Mesodermal cell (in vitro differentiated cells): ENCODE measurements at regions not wholly inside any gene's neighbourhood (a gene's known extent, or its start where the extent isn't known, plus 50 kb on each side); places are given as distances from the start of the nearest gene placed in this dataset.

Experiments
- H3K27ac ChIP-seq: 2 replicates; pipeline ENCODE4 v1.7.0; 2013; ENCODE audit warnings: mild to moderate bottlenecking, low read depth, low read length, moderate library complexity; ENCODE audit not compliant: severe bottlenecking
- H3K36me3 ChIP-seq: 2 replicates; pipeline ENCODE4 v1.7.1; 2013; ENCODE audit warnings: mild to moderate bottlenecking, low read length, moderate library complexity; ENCODE audit not compliant: control insufficient read depth, insufficient read depth
- H3K4me1 ChIP-seq: one replicate; pipeline ENCODE4 v1.7.1; 2013; ENCODE audit warnings: mild to moderate bottlenecking, low read length; ENCODE audit not compliant: insufficient read depth, control insufficient read depth, poor library complexity, severe bottlenecking
- H3K4me3 ChIP-seq: 2 replicates; pipeline ENCODE4 v1.7.0; 2013; ENCODE audit warnings: low read length, control low read depth, mild to moderate bottlenecking; ENCODE audit not compliant: insufficient read depth, poor library complexity, severe bottlenecking; ENCODE audit errors: extremely low read depth
- H3K9me3 ChIP-seq: 2 replicates; pipeline ENCODE4 v1.7.1; 2013; ENCODE audit warnings: mild to moderate bottlenecking, low read length, moderate library complexity; ENCODE audit not compliant: control insufficient read depth
- WGBS, 2 experiments: methylation state at CpG; one replicate each; pipeline ENCODE4 v1.1.5; 2013; ENCODE audit warnings: missing lambda C conversion rate in 2 of 2; ENCODE audit not compliant: insufficient coverage in 2 of 2; 5-methylcytosine and 5-hydroxymethylcytosine counted together

DNA sequence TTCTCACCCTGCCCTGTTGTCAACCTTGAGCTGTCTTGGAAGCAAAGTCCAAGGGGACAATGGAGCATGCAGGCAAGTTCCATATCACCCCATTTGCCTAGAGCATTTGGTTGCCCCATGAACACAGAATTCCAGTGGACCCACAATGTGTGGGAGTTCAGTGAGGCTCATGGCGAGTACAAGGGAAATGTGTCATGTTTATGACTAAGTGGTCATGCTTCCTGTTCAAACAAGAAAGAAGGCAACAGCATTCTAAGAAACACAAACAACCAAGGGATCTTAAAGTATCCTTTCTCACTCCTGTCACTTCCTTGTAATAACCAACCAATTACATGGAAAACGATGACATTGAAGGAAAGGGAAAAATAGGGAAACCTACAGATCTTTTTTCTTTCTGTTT is 513.0 kb downstream of the INHBA start:
- no CpG with 5 or more reads among the region's 2 CpGs for WGBS, 2 experiments
- Histone ChIP-seq H3K4me1 (peaks cover 17% of the 10 kb centered on the region), H3K27ac (peak overlapping the region; percentile 71), H3K9me3 (no peaks in the 10 kb centered on the region), H3K4me3 (no peak overlapping the region), H3K36me3 (no peaks in the 10 kb centered on the region)

DNA sequence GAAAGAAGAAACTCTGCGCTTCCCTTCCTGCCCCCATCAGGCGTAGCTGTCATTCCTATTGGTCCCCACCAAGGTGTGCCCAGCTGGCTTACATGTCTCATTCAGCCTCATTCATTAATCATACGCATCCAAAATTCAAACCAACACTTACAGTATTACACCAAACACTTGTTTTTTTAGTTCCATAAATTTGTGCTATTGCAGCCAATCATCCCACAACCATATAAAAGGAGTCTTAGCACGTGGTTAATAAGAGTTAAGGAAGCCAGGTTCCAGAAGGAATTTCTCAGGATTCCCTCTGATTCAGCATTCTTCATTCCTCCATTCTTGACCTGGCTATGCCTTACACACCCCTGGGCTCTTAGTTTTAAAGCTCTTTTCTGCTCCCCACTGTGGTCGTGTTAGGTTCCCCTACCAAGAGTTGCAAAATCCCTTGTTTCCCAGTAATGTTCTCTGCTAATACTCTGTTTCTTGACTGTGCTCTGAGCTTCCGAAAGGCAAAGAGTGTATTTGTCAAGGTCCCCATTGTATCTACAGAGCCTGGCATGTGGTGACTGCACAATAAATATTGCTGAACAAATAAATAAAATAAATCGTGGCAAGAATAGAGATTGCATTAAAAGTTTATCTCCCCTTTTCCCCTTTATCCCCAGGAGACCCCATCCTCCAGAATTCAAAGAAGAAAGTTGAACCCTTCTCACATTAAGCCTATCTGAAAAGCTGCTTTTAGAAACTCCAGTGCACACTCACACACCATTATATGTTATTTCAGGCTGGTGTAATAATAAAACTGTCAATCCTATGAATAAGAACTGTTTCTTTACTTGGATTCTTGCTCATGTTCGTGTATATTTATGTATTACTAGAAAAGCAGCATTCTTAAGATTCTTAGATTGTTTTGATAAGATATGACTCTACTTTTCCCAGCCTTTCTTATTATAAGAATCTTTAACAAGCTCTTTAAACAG is 514.4 kb downstream of the INHBA start:
- peak overlapping the region; percentile 41 for H3K27ac ChIP-seq
- 84 to 92% methylated on average over 5 of the region's 8 CpGs for WGBS, 2 experiments
- no peaks in the 10 kb centered on the region for H3K36me3 ChIP-seq
- H3K9me3 ChIP-seq, result no peaks in the 10 kb centered on the region
- H3K4me1 ChIP-seq, result peaks cover 17% of the 10 kb centered on the region
- H3K4me3 ChIP-seq, result no peak overlapping the region

DNA sequence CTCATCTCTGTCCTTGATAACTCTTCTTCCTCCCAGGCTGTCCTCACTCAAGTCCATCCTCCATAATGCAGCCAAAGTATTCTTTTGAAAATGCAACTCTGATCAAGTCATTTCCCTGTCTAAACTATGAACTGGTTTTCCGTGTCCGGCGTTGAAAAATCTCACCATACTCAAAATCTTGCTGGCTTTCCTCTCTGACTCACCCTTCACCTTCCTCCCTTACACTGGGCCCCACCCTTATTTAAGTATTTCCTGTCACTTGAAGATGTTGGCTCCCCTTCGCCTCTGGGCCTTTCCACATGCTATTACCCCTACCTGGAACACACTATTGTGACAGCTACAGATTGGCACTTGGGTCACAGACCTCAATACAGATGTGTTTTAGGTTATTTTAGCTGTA is 515.6 kb downstream of the INHBA start:
- WGBS, 2 experiments, result 98 to 100% methylated on average over 3 of the region's 4 CpGs
- H3K36me3 ChIP-seq, result no peaks in the 10 kb centered on the region
- H3K4me3 ChIP-seq, result no peak overlapping the region
- no peaks in the 10 kb centered on the region for H3K9me3 ChIP-seq
- H3K4me1 ChIP-seq, result peaks cover 17% of the 10 kb centered on the region
- H3K27ac ChIP-seq, result no peak overlapping the region

DNA sequence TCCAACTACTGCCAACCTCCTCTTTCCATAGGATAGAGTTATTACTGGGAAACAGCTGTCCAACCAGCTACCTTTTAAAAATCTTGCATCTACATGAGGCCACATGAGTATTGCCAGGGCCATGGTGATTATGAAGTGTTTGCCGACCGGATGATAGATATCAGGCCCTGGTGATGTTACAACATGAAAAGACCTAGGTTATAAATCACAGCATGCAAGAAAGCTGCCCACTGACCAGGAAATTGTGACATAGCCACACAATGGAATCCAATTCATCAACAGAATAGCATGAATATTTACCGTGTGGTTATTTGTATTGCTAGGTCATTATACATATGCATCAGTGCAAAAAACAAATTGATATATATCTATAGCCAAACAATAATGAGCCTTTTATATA is 517.0 kb downstream of the INHBA start:
- Histone ChIP-seq H3K4me3 (no peak overlapping the region), H3K27ac (no peak overlapping the region), H3K4me1 (peaks cover 17% of the 10 kb centered on the region), H3K36me3 (no peaks in the 10 kb centered on the region), H3K9me3 (no peaks in the 10 kb centered on the region)
- 100% methylated on average over 2 of the region's 3 CpGs for WGBS, 2 experiments

DNA sequence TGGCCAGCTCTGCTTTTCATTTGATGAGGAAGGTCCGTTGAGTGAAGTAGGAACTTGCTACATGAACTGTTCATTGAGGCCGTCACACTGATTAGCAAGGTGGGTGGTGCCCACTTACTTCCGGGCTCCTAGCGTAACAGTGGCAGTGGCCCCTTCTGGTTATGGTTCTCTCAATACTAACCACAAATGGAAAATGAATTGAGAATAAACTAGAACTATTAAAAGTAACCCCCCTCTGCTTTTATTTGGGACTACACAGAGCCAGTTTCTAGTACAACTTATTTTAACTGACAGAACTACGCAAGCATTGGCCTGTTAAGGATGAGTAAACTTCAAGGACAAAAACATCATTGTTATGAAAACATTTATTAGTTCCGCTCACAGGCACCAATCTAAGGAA is 519.1 kb downstream of the INHBA start:
- H3K27ac ChIP-seq, result no peak overlapping the region
- 92 to 97% methylated on average over 3 to 4 of the region's 6 CpGs for WGBS, 2 experiments
- H3K4me1 ChIP-seq, result peaks cover 5% of the 10 kb centered on the region
- no peaks in the 10 kb centered on the region for H3K9me3 ChIP-seq
- no peak overlapping the region for H3K4me3 ChIP-seq
- no peaks in the 10 kb centered on the region for H3K36me3 ChIP-seq

DNA sequence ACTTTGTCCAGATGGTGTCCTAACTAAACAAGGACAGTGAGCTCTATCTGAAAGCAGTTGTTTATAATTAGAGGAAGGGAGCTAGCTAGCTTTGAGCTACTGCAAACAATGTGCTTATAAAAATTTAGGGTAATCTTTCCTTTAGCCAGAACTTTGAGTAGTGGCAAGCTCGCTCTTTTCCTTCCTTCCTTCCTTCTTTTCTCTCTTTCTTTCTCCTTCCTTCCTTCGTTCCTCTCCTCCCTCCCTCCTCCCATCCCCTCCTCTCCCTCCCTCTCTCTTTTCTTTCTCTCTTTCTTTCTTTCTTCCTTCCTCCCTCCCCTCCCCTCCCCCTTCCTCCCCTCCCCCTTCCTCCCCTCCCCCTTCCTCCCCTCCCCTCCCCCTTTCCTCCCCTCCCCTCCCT is 520.1 kb downstream of the INHBA start:
- 86 to 100% methylated on average over 1 of the region's 2 CpGs for WGBS, 2 experiments
- no peak overlapping the region for H3K4me3 ChIP-seq
- H3K9me3 ChIP-seq, result no peaks in the 10 kb centered on the region
- H3K36me3 ChIP-seq, result no peaks in the 10 kb centered on the region
- H3K4me1 ChIP-seq, result no peaks in the 10 kb centered on the region
- H3K27ac ChIP-seq, result no peak overlapping the region

DNA sequence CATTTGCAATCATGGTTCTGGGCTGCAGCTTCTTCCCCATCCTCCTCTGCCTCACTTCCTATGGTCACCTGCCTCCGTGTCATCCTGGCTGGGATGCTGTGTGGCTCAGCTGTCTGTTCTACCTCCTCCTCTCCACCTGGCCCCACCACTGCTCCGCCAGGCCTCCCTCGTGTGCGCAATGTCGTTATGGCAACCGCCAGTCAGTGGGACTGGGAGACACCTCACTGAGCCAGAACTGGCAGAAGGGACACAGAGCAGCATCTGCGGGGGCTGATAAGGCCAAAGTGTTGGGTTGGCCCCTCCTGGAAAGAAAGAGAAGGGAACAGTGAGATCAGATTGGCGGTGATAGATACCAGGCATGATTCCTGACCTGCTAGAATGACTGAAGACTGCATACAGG is 527.5 kb downstream of the INHBA start:
- Histone ChIP-seq H3K9me3 (no peaks in the 10 kb centered on the region), H3K36me3 (no peaks in the 10 kb centered on the region), H3K27ac (no peak overlapping the region), H3K4me1 (no peaks in the 10 kb centered on the region), H3K4me3 (no peak overlapping the region)
- 90 to 92% methylated on average over 2 to 3 of the region's 8 CpGs for WGBS, 2 experiments

DNA sequence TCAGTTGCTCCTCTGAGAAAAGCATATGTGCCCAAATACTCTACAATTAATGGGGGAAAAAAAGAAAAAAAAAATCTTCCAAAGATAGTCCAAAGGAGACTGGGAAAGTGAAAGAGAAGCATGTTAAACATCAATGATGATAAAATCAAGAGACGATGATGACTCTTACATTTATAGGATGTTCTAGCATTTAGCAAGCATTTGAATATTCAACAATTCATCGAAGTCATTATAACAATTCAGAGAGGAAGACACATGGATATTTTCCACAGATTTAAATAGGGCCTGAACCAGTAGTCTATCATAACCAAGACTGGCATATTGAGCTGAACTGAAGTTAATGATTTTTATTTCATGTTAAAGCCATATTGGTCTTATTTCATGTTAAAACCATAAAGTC is 528.4 kb downstream of the INHBA start:
- Histone ChIP-seq H3K9me3 (no peaks in the 10 kb centered on the region), H3K4me1 (no peaks in the 10 kb centered on the region), H3K36me3 (no peaks in the 10 kb centered on the region), H3K4me3 (no peak overlapping the region), H3K27ac (no peak overlapping the region)
- WGBS, 2 experiments, result no CpG with 5 or more reads among the region's 2 CpGs

DNA sequence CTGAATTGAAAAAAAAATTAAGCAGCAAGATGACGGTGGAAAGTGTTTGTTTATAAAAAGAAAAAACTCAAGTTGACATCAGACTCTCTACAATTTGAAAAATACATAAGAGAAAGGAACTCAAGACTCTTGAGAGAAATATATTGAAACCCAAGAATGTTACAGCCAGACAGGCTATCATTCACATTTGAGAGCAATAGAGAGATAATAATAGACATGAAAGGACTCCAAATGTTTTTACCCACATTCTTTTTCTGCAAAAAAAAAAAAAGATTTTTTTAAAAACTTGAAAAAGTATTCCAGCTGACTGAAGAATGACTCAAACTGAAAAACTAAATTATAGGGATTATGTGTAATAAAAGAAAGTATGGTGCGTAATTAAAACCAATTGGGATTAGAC is 532.4 kb downstream of the INHBA start:
- Histone ChIP-seq H3K27ac (no peak overlapping the region), H3K36me3 (no peaks in the 10 kb centered on the region), H3K9me3 (no peaks in the 10 kb centered on the region), H3K4me1 (no peaks in the 10 kb centered on the region), H3K4me3 (no peak overlapping the region)
- WGBS, 2 experiments, result no CpG with 5 or more reads among the region's 2 CpGs

DNA sequence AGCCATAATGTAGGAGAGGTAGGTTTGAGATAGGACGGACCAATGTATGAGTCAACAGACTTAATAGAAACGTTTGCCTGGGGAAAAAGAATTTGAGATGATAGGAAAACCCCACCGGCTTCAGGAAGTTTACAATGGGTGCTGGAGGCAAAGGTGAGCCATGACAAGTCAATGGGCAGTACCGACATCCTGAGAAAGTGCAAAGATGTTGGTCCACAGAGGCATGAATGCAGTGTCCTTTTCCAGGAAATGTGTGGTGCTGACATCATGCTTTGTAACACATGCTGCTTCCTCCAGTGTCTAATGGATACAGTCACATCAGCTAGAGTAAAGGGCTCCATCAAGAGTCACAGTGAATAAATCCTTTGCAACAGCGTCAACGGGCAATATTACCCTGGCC is 533.6 kb downstream of the INHBA start:
- H3K9me3 ChIP-seq, result no peaks in the 10 kb centered on the region
- no peaks in the 10 kb centered on the region for H3K36me3 ChIP-seq
- H3K4me1 ChIP-seq, result peaks cover 5% of the 10 kb centered on the region
- H3K4me3 ChIP-seq, result no peak overlapping the region
- 91 to 94% methylated on average over 6 of the region's 6 CpGs for WGBS, 2 experiments
- H3K27ac ChIP-seq, result no peak overlapping the region

DNA sequence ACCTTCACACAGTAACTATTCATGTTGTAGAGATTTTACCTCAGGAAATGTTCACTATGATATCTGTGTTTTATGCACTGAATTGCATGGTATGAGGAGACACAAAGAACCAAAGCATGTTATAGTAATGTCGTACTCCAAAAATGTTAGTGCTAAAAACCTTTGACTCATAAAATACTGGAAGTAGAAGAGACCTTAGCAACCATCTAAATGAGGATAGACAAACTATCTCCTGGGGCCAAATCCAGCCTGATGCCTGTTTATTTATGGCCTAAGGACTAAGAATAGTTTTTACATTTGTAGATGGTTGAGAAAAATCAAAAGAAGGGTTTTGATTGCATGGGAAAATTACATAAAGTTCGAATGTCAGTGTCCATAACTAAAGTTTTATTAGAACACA is 535.1 kb downstream of the INHBA start:
- H3K36me3 ChIP-seq, result no peaks in the 10 kb centered on the region
- H3K9me3 ChIP-seq, result no peaks in the 10 kb centered on the region
- no peak overlapping the region for H3K27ac ChIP-seq
- H3K4me3 ChIP-seq, result no peak overlapping the region
- no CpG with 5 or more reads among the region's 2 CpGs for WGBS, 2 experiments
- H3K4me1 ChIP-seq, result peaks cover 7% of the 10 kb centered on the region
